22Rv1 (cell line): ENCODE measurements at regions not wholly inside any gene's neighbourhood (a gene's known extent, or its start where the extent isn't known, plus 50 kb on each side); places are given as distances from the start of the nearest gene placed in this dataset.

ENCODE experiments used
- ZFX ChIP-seq: fragments of 450-650 bp; IDR thresholded peaks from 2 replicates; pipeline ENCODE4 v1.6.1; 2017; ENCODE audit warnings: antibody characterized with exemption, borderline replicate concordance
- TF ChIP-seq, protein P1 (sequence below): fragments of 450-650 bp; IDR thresholded peaks from 2 replicates; pipeline ENCODE4 v1.5.1; 2017; ENCODE audit warnings: mild to moderate bottlenecking

DNA sequence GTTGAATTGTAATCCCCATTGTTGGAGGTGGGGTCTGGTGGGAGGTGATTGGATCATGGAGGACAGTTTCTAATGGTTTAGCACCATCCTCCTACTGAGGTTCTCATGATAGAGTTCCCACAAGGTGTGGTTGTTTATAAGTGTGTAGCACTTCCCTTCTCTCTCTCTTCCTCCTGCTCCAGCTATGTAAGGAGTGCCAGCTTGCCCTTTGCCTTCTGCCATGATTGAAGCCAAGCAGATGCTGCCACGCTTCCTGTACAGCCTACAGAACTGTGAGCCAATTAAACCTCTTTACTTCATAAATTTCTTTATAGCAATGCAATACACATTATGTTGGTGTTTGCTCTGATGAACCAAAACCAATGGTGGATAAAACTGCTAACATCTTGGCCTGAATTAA, 238.2 kb downstream of the EFNB2 start:
- TF ChIP-seq, protein P1, sequence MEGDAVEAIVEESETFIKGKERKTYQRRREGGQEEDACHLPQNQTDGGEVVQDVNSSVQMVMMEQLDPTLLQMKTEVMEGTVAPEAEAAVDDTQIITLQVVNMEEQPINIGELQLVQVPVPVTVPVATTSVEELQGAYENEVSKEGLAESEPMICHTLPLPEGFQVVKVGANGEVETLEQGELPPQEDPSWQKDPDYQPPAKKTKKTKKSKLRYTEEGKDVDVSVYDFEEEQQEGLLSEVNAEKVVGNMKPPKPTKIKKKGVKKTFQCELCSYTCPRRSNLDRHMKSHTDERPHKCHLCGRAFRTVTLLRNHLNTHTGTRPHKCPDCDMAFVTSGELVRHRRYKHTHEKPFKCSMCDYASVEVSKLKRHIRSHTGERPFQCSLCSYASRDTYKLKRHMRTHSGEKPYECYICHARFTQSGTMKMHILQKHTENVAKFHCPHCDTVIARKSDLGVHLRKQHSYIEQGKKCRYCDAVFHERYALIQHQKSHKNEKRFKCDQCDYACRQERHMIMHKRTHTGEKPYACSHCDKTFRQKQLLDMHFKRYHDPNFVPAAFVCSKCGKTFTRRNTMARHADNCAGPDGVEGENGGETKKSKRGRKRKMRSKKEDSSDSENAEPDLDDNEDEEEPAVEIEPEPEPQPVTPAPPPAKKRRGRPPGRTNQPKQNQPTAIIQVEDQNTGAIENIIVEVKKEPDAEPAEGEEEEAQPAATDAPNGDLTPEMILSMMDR: no peak
- no peak for TF ChIP-seq ZFX
